GM18502 (cell line): ENCODE measurements at regions not wholly inside any gene's neighbourhood (a gene's known extent, or its start where the extent isn't known, plus 50 kb on each side); places are given as distances from the start of the nearest gene placed in this dataset.

Source experiments
- ATAC-seq: cut with Tn5 transposase; IDR thresholded peaks from one replicate; pipeline ENCODE4 v1.9.1; 2021; ENCODE audit warnings: mild to moderate bottlenecking; ENCODE audit not compliant: unreplicated experiment, poor library complexity

DNA sequence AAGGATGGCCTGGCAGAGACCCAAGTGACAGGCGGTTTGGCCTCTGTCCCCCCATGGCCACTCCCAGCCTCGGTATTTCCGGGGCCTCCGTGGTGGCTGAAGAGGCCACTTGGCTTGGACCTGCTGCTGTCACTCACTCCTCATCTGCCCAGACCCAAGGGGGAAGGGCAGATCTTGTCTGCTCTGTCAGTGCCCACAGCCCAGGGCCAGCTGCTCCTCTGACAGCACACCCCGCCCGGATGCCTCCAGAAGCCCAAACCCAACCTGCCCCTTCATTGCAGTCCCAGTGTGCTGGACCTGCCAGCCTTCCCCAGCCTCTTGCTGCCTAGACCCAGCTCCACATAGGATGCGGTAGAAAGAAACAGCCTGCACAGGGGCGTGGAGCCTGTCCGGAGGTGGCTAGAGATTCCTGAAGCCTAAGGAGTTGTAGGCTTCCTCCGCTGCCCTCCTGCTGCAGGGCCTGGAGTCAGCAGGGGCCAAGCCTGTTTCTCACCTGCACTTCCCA is 52.0 kb downstream of the MAGEF1 start:
- ATAC-seq = no peak

DNA sequence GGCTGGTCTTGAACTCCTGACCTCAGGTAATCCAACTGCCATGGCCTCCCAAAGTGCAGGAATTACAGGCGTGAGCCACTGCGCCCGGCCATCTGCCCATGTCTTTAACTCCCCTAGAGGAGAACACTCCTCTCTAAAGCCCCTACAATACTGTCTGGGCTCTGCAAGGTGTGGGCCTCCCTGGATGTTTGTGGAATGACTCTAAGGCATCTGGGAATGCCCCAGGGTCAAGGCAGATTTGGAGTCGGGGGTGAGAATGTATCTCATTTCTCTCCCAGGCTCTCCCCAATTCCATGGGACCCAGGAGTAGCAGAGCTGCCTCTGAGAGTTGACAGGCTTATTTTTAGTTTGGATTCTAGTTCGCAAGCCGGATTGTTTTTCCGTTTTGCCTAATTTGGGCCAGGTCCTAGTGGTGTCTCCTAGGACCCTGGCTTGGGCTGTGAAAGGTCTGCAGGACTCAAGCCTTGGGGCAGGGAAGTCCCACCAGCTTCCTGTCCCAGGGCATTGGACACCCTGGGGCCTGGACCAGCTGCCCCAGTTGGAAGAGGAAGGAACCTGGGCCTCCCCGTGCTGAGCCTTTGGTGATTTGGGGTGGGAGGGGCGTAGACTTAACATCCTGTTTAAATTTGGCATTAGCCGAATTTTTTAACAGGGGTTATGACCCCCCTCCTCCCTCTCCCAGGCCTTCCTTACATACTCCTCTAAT is 53.5 kb downstream of the MAGEF1 start:
- ATAC-seq = no peak

DNA sequence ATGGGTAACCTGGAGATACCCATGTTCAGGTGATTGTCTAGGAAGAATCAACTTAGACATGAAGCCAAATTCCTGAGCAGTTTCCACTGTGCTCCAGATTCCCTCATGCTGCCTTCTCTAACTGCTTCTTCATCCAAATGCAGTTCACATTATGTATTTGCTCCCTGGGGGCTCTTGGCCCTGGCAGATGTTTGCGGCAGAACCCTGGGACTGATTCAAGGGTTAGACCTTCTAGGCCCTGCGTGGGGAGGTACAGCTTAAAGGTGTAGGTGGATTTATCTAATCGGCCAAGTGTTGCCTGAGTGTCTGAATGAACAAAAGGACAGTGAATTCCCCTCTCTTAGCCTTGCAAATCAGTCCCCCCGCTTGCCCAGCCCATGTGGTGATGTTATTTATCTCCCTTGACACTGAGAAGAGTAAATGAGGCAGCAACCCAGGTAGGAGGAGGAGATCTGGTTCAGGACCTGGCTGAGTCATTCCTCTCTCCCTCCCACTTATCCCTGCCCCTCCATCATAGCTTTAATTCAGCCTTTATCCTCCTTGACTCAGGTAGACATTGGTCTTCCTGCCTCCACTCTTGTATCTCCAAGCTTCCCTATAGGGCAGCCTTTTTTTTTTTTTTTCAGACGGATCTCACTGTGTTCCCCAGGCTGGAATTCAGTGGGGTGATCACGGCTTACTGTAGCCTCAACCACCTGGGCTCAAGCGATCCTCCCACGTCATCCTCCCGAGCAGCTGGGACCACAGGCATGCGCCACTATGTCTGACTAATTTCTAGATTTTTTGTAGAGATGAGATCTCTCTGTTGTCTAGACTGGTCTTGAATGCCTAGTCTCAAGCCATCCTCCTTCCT is 54.8 kb downstream of the MAGEF1 start:
- ATAC-seq = peak; percentile 83

DNA sequence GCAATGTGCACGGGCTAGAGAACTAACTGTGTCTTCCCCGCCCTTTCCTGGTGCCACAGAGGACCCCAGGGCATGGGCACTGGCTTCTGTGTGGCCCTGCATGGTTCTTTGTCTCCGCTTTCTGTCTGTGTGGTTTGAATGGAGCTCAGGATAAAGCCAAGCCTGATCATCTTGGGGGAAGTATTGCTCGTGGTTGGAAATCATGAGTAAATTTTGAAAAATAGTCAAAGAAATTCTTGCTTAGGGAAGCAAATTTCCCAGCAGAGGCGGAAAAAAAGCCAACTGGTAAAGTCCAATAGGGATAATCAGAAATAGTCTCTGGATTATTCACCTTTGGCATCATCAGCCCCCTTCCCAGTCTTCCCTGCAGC is 55.4 kb downstream of the MAGEF1 start:
- ATAC-seq = no peak

DNA sequence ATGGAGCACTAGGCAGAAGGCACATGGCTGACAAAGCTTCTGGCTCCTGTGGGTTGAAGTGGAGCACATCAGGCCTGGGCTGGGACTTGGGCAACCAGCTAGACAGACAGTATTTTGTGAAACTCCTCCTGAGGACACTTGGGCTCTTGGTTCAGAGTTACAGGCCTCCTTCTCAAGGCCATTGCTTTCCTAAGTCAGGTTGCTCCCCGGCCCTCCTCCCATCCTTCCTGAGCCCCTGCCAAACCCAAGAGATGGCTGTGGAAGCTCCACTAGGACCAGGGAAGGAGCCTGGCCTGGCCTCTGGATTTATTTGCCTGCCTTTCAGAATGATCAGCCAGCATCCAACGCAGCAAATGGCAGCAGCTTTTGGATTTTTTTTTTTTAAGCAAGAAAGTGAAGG is 56.3 kb downstream of the MAGEF1 start:
- no peak for ATAC-seq

DNA sequence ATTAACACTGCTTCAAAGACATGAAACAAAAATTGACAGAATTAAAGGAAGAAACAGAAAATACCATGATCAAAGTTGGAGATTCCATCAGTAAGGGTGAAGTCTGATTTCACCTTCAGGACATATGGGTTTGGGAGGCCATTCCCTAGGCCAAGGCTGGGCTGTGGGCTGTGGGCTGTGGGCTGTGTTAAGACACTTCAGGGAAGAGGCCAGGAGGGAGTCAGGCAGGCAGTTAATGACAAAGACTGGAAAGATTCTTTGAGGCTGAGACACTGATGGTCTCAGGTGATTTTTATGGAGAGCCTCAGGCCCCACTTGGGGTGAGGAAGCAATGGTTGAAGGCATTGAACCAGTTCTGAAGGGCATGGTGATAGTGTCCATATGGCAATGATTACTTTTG is 57.5 kb downstream of the MAGEF1 start:
- ATAC-seq = no peak

DNA sequence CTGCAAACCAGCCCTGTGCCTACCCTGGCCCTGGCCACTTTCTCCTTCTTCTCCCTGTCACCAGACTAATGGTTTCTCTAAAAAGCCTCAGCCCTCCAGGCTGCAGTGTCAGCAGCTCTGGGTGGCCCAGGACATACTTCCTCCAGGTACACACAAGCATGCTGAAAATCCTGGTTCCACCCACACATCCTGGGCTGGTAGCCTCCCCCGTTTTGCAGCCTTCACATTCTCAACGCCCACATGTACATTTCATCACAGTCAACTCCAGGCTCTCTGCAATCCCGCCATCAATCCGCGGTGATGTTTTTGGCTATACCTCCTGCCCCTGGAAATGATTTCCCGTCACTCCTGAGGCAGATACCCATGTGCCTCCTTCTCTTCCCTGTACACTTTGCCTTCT is 59.4 kb downstream of the MAGEF1 start:
- no peak for ATAC-seq

DNA sequence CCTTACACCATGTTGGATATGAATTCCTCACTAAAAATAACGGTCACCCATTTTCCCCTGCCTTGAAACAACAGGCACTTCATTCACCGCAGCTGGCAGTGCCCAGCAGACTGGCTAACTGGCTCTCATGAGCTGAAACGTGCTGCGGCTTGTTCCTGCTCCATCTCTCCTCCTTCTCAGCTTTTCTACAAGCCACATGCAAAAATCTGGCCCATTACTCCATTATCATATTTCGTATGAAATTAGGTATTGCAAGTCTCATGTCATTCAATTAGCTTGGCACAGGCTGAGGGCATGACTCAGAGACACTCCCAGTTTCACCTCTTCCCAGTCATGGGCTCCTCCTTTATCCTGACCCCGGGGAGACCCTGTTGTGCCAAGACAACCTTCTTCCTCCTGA is 60.0 kb downstream of the MAGEF1 start:
- no peak for ATAC-seq

DNA sequence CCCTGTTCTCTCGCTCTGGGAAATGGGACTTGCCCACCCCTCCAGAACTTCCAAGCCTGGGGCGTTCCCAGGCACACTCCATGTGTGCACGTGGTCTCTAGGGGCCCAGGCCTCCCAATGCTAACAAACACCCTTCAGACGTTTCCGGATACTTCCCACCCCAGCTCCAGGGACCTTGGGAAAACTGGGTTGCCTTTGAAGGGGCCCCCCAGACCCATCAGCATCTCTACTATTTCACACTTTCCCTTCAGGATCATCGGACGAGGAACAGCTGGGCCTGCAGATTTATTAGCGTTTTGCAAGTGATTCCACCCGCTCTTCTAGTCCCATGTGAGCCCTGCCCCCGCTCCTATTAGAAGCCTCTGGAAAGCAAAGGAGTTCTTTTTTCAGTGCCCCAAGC is 63.2 kb downstream of the MAGEF1 start:
- no peak for ATAC-seq

DNA sequence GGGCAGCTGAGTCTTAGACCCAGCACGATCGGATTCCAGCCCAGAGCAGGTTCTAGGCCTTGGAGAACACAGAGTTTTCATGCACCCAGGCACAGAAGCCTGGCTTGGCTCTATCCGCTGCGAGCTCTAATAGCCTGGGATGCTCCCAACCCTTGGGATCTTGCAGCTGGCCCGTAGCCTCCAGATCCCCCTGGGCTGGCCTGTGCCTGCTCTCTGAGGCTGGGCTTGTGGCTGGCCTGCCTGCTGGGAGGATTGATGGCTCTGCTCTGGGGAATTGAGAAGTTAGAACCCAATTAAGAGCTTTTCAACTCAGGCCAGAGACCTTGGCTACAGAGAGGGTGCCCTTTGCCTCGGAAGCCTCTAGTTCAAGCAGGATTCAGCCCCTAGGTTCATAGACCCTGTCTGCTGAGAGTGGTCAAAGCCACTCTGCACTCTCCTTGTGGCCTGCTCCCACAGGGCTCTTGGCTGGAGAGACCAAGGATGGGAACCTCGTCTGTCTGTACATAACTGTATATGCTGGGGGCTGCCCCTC is 64.4 kb downstream of the MAGEF1 start:
- ATAC-seq = no peak

DNA sequence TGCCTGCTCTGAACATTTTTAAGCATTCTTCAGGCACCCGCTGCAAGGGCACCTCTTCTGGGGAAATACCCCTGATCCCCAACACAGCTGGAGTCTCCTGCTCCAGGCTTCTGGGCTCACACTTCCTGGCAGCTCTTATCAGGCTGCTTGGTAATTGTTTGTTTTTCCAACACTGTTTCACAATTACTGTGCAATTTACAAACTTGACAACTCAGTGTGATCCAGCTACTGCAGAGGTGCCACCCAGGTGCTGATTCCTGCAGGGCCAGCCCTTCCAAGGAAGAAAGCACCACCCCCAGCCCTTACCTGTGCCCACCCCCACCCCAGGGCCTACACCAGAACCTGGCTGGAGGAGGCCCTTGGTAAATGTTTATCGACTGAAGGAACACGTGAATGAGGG is 66.5 kb downstream of the MAGEF1 start:
- no peak for ATAC-seq

DNA sequence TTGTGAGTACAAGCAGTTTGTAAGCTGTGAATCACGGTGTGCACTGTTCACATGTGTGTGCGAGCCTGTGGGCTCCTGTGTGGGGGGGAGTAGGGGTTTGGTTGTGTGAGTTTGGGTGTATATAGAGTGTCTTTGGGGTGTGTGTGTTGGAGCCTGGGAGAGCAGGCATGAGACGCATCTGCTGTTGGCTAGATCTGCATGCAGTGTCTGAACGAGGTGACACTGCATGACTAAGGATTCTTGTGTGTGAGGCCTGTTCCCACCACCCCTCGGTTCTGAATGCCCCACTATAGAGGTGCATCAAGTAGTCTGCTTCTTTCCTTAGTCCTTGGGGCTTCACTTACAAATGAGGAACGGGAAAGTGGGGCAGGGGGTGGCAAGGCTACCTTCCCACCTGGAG is 68.4 kb downstream of the MAGEF1 start:
- no peak for ATAC-seq

DNA sequence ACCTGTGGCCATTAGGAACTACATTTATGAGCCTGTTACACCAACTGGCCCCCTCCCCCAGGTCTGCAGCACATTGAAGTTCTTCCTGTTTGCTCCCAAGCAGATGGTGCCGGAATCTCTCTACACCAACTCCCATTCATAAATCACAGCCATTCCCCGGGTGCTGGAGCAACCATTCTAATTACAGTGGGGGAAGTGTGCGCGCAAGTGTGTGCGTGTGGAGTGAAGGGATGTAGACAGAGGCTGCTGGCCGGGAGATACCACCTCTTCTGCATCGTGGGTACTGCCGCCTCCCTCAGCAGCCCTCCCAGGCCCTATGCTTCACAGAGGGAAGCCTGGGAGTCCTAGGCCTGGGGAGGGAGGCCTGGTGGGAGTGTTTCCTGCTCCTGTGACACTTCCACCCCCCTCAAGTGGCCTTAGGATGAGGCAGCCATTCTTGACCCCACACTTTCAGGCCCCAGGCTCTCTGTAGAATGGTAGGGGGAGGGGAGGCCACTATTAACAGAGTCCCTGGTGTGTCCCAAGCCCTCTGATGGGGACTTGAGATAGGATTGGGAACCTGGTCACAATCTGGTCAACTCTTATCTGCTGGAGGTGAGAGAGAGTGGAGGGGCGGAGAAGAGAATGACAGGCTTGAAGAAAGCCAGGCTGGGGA is 69.1 kb downstream of the MAGEF1 start:
- ATAC-seq = no peak

DNA sequence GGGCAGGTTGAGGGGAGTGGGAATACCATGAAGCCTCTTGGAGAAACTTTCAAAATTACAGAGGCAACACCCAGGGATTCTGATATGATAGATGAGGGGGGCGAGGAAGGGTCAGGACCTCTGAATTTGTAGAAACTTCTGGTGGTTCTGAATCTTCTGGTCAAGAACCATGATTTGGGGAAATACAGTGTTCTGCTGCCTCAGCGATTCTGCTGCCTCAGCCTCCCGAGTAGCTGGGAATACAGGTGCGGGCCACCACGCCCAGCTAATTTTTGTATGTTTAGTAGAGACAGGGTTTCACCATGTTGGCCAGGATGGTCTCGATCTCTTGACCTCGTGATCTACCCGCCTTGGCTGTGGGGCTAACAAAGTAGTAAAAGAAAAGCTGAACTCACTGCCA is 70.4 kb downstream of the MAGEF1 start:
- ATAC-seq = no peak

DNA sequence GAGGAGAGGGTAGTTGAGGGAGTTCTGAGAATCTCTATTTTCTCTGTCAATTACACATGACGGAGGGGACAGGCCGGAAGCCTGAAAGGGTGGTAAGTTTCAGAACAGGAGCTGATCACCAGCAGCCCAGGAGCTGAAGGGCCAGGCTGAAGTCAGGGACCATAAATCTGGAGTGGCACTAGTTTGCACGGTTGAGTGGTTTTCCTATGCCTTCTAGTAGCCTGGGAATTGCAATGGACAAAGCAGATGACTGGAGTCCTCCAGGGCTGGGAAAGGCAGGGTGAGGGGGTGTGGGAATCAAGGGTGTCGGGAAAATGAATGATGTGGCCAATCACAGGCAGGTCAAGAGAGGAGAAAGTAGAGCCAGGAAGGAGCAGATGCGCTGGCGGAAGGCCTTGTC is 72.5 kb downstream of the MAGEF1 start:
- ATAC-seq = no peak

DNA sequence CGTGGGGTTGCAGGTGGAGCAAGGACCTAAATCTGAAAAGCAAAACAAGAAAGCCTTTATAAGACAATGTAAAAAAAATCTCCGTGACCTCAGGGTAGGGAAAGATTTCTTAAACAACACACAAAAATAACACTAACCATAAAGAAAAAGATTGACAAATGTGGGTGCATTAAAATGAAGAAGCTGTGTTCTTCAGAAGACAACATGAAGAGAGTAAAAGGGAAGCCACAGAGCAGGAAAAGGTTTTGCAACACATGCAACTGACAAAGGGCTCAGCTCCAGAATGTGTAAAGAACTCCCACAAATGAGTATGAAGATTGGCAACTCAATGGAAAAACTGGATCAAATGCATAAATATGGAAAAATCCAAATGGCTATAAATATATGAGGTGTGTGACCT is 74.2 kb downstream of the MAGEF1 start:
- ATAC-seq = no peak

DNA sequence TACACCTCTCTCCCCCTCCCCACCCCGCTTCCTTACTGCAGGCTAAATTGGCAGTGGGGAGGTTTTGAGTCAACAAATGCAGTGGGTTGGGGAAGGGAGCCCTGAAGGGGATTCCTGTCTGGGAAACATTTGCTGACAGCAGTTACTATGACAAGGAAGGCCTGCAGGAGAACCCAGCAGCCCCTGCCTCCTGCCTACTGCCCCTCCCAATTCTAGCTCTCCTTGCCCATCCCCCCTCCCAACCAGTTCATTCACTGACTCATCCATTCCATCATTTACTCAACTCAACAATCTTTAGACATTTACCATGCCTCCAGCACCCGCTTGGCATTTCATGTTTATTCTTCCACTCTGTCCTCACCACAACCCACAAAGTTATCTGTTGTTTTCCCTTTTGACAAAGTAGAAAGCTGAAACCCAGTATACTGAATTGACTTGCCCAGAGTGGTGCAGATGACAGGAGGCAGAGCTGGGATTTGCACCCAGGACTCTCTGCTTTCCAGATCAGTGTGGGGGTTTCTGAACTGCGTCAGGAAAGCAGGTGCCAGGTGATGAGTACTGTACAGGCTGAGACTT is 75.0 kb downstream of the MAGEF1 start:
- ATAC-seq = no peak

DNA sequence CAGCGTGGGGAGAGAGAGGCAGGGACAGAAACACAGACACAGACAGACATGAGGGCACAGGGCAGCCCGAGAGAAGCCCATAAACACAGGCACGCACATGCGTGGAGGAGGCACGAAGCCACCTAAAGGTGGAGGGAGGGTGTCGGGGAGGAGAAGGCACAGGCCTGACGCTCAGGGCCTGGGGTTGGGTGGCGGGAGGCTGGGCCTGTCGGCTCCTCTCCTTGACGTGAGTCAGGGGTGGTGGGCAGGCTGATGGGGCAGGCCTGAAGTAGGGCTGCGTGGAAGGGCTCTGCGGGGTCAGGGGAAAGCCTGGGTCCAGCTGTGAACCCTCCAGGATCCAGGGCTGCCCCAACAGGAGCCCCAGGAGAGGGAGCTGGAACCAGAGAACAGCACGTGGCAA is 74.2 kb downstream of the EPHB3 start:
- no peak for ATAC-seq

DNA sequence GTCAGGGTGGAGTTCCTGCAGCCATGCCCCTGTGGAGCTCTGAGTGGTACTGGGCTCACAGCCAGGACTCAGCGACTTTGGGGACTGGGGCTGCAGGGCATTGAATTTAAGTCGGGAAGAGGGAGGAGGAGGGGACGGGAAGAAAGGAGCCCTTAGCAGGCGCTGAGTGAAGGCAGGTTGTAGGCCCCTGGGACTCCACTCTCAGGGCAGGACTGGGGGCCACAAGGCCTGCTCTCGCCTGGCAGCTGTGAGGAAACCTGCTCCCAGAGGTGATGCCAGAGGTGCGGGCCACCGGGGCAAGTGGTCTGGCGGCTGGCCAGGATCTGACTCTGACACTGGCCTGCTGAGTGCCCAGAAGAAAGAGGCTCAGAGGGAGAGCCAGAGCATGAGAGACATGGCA is 73.5 kb downstream of the EPHB3 start:
- no peak for ATAC-seq

DNA sequence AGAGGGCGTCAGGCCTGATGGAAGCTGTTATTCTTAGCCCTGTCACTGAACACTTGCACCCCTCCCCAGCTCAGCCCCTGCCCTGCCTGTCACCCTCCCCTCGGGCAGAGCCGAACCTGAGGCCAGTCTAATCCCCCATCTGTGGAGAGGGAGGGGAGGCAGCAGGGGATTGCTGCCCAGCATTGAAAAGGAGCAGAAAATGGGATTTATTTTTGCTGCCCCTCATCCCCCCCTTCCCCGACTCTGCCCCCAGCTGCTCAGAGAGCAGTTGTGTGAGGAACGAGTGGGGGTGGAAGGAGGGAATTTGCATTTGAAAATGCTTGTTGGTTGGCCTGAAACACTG is 71.6 kb downstream of the EPHB3 start:
- ATAC-seq = no peak
